ENCODE measurements at regions not wholly inside any gene's neighbourhood (a gene's known extent, or its start where the extent isn't known, plus 50 kb on each side); places are given as distances from the start of the nearest gene placed in this dataset.

GRCh38 chr7:42714356-42714755 lies 197.5 kb downstream of the C7orf25 start:
- no peaks in the 10 kb centered on the region for H3K27me3 ChIP-seq (replicated peaks in 1 of 4; ENCODE audit: control insufficient read depth in 3 of 4, extremely low read depth in 1 of 4, insufficient read depth in 3 of 4, low read length in 3 of 4)
- H2BK20ac ChIP-seq (ENCODE audit: low read length), result no peak overlapping the region
- H3K4ac ChIP-seq (replicated peaks; ENCODE audit: insufficient read length, low read depth, low read length), result no peak overlapping the region
- H3K18ac ChIP-seq (ENCODE audit: extremely low read depth, low read length), result no peak overlapping the region
- H4K8ac ChIP-seq (ENCODE audit: extremely low read depth, insufficient read depth, low read length), result no peak overlapping the region
- FAIRE-seq (no peak), DNase-seq (ENCODE audit: low read depth in 1 of 2, low spot score in 2 of 2) (no peak)
- no peak overlapping the region for H2BK12ac ChIP-seq (ENCODE audit: low read depth, low read length)
- no peaks in the 10 kb centered on the region for H4K20me1 ChIP-seq (replicated peaks in 1 of 2; ENCODE audit: control insufficient read depth in 1 of 2, insufficient read depth in 2 of 2, low read length in 2 of 2)
- H3K36me3 ChIP-seq (ENCODE audit: control insufficient read depth in 2 of 4, insufficient read depth in 4 of 4, low read length in 3 of 4), result no peaks in the 10 kb centered on the region
- WGBS, 2 experiments (ENCODE audit: extremely low coverage in 1 of 2, insufficient coverage in 1 of 2, insufficient read length in 1 of 2, insufficient replicate concordance in 2 of 2, low coverage in 1 of 2, low lambda C conversion rate in 2 of 2, missing lambda C conversion rate in 1 of 2), result 93% methylated on average over 2 of the region's 2 CpGs; no CpG with 5 or more reads in 1 of the 2 experiments
- no peak overlapping the region for H4K91ac ChIP-seq (replicated peaks; ENCODE audit: insufficient read length, low read length)
- H2BK5ac ChIP-seq (ENCODE audit: low read depth, low read length), result no peak overlapping the region
- POLR2A ChIA-PET (ENCODE audit: partially characterized antibody), result no interaction called here
- no peak overlapping the region for H3K9ac ChIP-seq (replicated peaks in 1 of 4; ENCODE audit: extremely low read depth in 1 of 4, low read depth in 3 of 4, low read length in 3 of 4)
- H3K23me2 ChIP-seq (ENCODE audit: low read depth, low read length), result no peaks in the 10 kb centered on the region
- H3K56ac ChIP-seq (replicated peaks; ENCODE audit: insufficient read length, low read depth, low read length), result no peak overlapping the region
- H4K5ac ChIP-seq (ENCODE audit: insufficient read length, low read depth, low read length), result no peak overlapping the region
- H3K4me2 ChIP-seq (ENCODE audit: insufficient read depth in 1 of 2, low read depth in 2 of 2, low read length in 2 of 2), result no peak overlapping the region
- H3K27ac ChIP-seq (ENCODE audit: low read depth, low read length), result no peak overlapping the region
- H3K79me1 ChIP-seq (ENCODE audit: low read depth, low read length), result no peaks in the 10 kb centered on the region
- no peak overlapping the region for H2AFZ ChIP-seq (ENCODE audit: low read length)
- H3K9me3 ChIP-seq (ENCODE audit: insufficient read depth in 2 of 2, low read depth in 1 of 2, low read length in 1 of 2), result peaks cover 2 to 6% of the 10 kb centered on the region in 2 experiments; a peak in 3 of 4 replicates
- H3K23ac ChIP-seq (ENCODE audit: insufficient read length), result no peak overlapping the region
- H3K4me3 ChIP-seq (ENCODE audit: extremely low read depth in 1 of 4, insufficient read depth in 2 of 4, low read depth in 3 of 4, low read length in 4 of 4), result no peak overlapping the region
- H3K79me2 ChIP-seq (ENCODE audit: control insufficient read depth in 1 of 2, insufficient read depth in 2 of 2, low read length in 2 of 2), result no peaks in the 10 kb centered on the region
- H2BK15ac ChIP-seq (ENCODE audit: low read length), result no peak overlapping the region
- H3K14ac ChIP-seq (ENCODE audit: insufficient read length), result no peak overlapping the region
- no peak overlapping the region for H2AK5ac ChIP-seq (ENCODE audit: low read depth, low read length)
- CTCF ChIA-PET (ENCODE audit: partially characterized antibody), result interaction anchor here (1.3 to 2.6 kb wide), 2 partner anchors 12 to 31 kb away, joined by 4 to 8 read pairs; no protein-coding TSS in a partner anchor
- H3K4me1 ChIP-seq (replicated peaks in 1 of 4; ENCODE audit: control insufficient read depth in 3 of 4, insufficient read depth in 4 of 4, low read length in 3 of 4), result no peaks in the 10 kb centered on the region
- no peak overlapping the region for H2BK120ac ChIP-seq (replicated peaks; ENCODE audit: low read depth, low read length)
- TF ChIP-seq BACH1 (IDR thresholded peaks at IDR 0.05; ENCODE audit: low read length) (no peak), RNF2 (IDR thresholded peaks at IDR 0.05; ENCODE audit: borderline replicate concordance, low read depth, low read length, missing control alignments, poor library complexity, severe bottlenecking) (no peak), JUND (IDR thresholded peaks at IDR 0.05; ENCODE audit: low read length) (no peak), CEBPB (IDR thresholded peaks at IDR 0.05; ENCODE audit: low read depth, low read length) (no peak), SP4 (IDR thresholded peaks at IDR 0.05; ENCODE audit: low read length) (no peak), KDM4A (IDR thresholded peaks at IDR 0.05; ENCODE audit: low read depth, low read length, severe bottlenecking) (no peak), SAP30 (IDR thresholded peaks at IDR 0.05; ENCODE audit: insufficient read depth, insufficient replicate concordance, low read length) (no peak), CBX8 (IDR thresholded peaks at IDR 0.05; ENCODE audit: borderline replicate concordance, low read depth, low read length) (no peak), EGR1 (IDR thresholded peaks at IDR 0.05; ENCODE audit: borderline replicate concordance, low read depth, low read length) (no peak), SRF (IDR thresholded peaks at IDR 0.05; ENCODE audit: low read depth, low read length) (no peak), PHF8 (conservative IDR thresholded peaks at IDR 0.05; ENCODE audit: low read depth, low read length) (no peak), GABPA (IDR thresholded peaks at IDR 0.05; ENCODE audit: borderline replicate concordance, insufficient read depth, low read length) (no peak), CBX5 (IDR thresholded peaks at IDR 0.05; ENCODE audit: low read depth, low read length) (no peak), CTBP2 (IDR thresholded peaks at IDR 0.05; ENCODE audit: borderline replicate concordance, insufficient read depth, insufficient read length, low read length) (no peak), HDAC2 (IDR thresholded peaks at IDR 0.05; ENCODE audit: borderline replicate concordance in 1 of 2, low read depth in 2 of 2, low read length in 2 of 2) (no peak)

Data from H1 (cell line).